NCI-H774 (cell line): ENCODE measurements at regions not wholly inside any gene's neighbourhood (a gene's known extent, or its start where the extent isn't known, plus 50 kb on each side); places are given as distances from the start of the nearest gene placed in this dataset.

Experiments used
- DNase-seq: peaks from one replicate; lab custom pipeline; 2025; lab: John Stamatoyannopoulos, UW

DNA sequence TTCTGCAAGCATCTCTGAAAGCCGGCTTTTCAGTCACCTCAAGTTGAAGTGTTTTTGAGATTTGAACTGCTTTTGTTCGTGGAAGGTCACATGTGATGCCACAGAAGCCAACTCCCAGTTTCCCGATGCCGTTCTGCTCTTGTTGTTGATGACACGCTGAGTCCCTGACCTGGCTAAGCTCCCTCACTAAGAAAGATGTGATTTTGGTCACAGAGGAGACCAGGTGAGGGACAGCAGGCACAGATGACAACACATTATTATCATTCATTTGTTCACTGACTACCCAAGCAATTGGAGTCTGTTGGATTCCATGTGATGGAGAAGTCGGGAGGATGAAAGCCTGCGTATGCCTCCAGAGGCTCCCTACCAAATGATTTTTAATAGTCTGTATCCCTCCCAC lies 822.4 kb upstream of the RBFOX1 start:
- no peak for DNase-seq

DNA sequence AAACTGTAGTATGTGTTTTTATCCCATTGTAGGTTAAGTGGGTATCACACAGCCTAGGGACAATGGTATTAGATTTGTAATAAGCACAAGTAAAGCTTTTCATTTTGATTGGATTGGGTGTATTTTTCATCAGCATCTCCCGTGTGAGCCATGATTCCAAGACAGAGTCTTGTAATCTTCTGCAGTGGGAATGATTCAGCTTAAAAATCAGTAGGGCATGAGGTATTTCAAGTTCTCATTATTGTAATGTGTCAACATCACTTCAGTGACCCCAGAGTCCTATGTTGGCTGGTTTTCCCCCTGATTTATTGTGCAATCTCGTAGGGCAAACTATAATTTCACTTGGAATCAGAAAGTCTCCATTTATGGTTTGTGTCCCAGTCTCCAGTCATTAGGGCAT lies 833.2 kb upstream of the RBFOX1 start:
- DNase-seq, result no peak

GRCh38 chr16:6498858-6499257 lies 833.8 kb upstream of the RBFOX1 start:
- DNase-seq, result no peak

GRCh38 chr16:6496996-6497395 lies 835.6 kb upstream of the RBFOX1 start:
- DNase-seq, result no peak

GRCh38 chr16:6495486-6496210 lies 837.0 kb upstream of the RBFOX1 start:
- DNase-seq, result no peak

- no peak for DNase-seq
These were observed 837.9 kb upstream of the RBFOX1 start for GRCh38 chr16:6494716-6495115.

GRCh38 chr16:6493555-6493954 lies 839.1 kb upstream of the RBFOX1 start:
- no peak for DNase-seq

DNA sequence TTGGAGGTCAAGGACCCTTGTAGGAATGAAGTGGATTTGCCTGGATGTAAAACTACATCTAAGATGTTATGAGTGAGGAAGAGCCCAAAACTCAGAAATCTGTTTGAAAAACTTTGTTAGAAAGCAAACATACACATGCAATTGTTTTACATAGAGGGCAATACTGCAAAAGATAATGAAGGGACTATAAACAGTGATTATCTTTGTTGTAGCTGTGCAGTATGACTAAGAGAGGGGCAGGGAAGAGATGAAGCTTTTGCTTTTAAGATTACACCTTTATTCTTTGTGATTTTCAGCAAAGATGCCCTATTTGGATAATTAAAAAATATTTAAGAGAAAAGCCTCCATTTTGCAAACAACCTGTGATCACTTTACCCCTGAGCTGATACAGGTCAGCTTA lies 839.9 kb upstream of the RBFOX1 start:
- no peak for DNase-seq

- DNase-seq, result no peak
These were observed 847.7 kb upstream of the RBFOX1 start for GRCh38 chr16:6484935-6485334.

- no peak for DNase-seq
These were observed 848.6 kb upstream of the RBFOX1 start for GRCh38 chr16:6484081-6484480.

- DNase-seq, result no peak
These were observed 849.1 kb upstream of the RBFOX1 start for GRCh38 chr16:6483469-6484033.

DNA sequence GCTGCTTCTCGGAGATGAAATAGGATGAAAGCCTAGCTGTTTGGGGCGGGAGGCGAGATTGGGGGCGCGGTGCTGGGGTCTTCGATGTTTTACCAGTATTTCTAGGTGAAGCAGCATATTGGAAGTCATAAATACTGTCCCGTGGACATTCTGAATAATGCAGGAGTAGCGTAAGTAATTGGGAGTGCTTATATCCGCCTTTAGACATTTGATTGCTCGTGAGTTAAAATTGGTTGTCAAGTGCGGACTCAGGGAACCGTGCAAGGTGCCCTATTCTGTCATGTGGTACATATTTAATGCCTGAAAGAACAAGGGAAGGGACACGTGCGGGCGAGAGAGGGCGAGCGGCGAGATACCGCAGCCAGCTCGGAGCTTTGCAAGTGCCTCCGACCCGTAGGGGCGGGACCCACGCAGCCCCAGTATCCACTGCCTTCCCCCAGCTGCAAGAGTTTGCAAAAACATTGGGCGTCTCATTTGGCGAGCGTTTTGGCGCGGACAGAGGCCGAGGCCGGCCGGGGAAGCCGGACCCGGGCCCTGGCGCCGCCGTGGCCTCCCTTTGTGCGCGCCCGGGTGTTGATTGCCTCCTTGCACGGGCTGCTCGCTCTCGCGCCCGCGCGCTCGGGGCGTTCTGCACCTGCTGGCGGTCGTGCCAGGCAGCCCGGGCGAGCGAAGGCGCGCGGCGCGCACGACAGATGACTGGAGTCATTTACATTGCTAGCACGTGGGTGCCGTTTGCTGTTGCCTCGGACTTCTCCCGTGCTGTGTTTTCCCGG lies 849.8 kb upstream of the RBFOX1 start:
- DNase-seq, result no peak

- DNase-seq, result no peak
These were observed 850.8 kb upstream of the RBFOX1 start for GRCh38 chr16:6481894-6482293.

GRCh38 chr16:6453742-6454141 lies 878.9 kb upstream of the RBFOX1 start:
- DNase-seq, result no peak

GRCh38 chr16:6447021-6447790 lies 885.4 kb upstream of the RBFOX1 start:
- DNase-seq, result no peak

- no peak for DNase-seq
These were observed 886.3 kb upstream of the RBFOX1 start for GRCh38 chr16:6446370-6446769.

DNA sequence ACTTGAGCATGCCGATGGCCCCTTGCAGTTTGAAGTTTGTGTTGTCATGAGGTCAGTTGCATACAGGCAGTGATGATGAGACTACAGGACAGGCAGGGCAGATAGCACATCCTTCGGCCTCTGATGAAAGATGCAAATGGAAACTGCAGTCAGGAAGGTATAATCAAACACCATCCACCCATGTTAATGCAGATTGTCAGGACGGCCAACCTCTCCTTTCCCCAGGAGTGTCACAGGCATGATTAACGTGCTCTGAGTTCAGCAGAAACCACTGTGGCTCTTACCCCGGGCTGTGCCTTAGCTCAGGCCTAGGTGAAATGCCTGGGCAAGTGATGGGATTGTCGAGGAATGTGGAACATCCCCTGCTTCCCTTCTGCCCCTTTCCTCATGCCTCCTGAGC lies 893.5 kb upstream of the RBFOX1 start:
- no peak for DNase-seq

GRCh38 chr16:6428861-6429260 lies 903.8 kb upstream of the RBFOX1 start:
- DNase-seq, result no peak

GRCh38 chr16:6427621-6428020 lies 905.0 kb upstream of the RBFOX1 start:
- no peak for DNase-seq

GRCh38 chr16:6407596-6407995 lies 925.0 kb upstream of the RBFOX1 start:
- no peak for DNase-seq

DNA sequence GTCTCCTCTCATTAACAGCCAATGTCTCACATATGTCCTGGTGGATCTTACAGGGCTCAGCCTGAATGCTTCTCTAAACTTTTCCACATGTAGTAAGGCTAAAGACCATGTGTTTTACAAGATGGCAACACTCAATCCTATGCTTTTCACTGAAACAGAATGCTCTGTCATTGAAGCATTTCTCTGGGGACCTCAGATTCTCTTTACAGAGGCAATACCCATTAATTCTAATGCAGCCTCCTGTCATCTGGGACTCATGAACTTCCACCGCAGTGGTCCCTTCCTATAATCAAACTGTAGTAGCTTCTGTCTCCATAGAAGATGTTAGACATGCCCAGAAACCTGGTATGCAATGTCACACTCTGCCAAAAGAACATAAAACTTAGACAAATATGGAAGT lies 926.6 kb upstream of the RBFOX1 start:
- DNase-seq, result no peak

GRCh38 chr16:6382924-6383459 lies 949.7 kb upstream of the RBFOX1 start:
- no peak for DNase-seq
